NCI-H146 (cell line): ENCODE measurements at regions not wholly inside any gene's neighbourhood (a gene's known extent, or its start where the extent isn't known, plus 50 kb on each side); places are given as distances from the start of the nearest gene placed in this dataset.

ENCODE experiments used
- DNase-seq: peaks from one replicate; lab custom pipeline; 2025; lab: John Stamatoyannopoulos, UW

DNA sequence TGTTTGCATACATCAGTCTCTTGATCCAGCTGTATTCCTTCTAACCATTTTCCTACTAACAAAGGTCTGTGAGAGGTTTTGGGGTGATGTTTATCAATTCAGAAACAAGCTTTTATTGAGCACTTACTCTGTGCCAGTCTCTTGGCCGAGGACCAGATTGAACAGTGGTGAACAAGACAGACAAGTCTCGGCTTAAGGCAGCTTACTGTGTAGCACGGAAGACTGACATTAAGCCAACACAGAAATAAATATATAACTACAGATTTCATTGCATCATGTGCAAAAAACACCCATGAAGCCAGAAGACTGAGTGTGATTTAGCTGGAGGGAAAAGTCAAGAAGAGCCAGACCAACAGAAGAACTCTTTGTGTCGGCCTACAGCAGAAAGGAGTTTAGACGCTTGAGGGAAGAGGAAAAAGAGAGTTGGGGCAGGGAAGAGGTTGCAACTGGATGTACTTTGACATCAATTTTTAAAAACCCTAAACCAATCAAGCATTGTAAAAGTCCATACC lies 549.6 kb upstream of the CITED2 start:
- no peak for DNase-seq

DNA sequence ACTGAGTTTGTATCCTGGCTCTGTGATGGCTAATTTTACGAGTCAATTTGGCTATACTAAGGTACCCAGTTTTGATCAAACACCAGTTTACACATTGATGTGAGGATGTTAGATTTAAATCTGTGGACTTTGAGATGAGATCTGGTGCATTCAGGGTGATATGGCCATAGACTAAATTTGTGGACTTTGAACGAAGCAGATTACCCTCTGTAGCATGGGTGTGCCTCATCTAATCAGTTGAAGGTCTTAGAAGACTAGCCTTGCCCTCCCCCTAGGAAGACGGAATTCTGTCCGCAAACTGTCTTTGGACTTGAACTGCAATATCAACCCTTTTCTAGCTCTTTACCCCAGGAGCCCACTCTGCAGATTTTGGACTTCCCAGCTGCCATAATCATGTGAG lies 547.8 kb upstream of the CITED2 start:
- DNase-seq = no peak

DNA sequence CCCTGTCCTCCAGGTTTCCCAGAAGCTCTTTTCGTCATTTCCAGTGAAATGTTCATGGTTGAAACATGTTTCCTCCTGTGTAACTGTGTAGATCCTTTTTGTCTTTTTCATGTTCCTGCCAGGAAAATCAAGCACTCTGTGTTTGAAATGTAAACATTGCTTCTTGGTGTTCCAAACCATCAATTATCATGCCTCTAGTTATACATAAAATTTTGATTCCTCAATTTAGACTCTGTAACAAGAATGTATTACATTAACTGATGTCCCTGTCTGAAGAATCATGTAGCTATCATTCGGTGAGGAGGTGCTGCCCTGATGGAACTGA lies 546.3 kb upstream of the CITED2 start:
- DNase-seq = peak; percentile 33

DNA sequence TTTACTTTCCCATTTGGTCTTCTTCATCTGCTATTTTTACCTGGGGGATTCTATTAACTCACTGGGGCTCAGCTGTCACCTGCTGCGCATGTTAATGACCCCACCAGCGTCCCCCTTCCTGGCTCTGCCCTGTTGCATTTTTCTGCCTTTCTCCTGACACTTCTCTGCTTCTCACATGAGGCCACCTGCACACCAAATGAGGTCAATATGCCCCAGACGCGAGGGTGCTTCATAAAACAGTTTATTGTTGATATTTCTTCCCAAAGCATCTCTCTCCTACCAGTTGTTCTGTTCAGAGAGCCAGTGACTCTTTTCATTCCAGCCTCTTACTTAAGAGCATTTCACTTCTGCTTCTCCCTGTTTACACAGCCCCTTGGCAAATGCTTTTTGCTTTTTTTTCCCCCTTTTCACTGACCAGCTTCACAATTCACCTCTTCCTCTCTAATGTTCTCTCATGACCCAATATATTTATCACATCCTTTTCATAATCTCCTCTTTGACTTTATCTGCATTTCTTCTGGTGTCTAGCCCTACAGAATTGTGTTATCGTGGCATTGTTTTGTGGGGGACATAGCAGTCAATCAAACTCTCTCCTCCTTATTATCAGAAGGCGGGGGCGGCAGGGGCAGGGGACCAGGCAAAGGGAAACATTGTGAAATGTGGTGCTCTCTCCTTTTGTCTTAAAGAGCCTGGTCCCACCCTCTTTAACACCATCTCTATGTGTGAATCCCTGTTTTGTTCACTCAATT lies 545.8 kb upstream of the CITED2 start:
- peak; percentile 61 for DNase-seq

DNA sequence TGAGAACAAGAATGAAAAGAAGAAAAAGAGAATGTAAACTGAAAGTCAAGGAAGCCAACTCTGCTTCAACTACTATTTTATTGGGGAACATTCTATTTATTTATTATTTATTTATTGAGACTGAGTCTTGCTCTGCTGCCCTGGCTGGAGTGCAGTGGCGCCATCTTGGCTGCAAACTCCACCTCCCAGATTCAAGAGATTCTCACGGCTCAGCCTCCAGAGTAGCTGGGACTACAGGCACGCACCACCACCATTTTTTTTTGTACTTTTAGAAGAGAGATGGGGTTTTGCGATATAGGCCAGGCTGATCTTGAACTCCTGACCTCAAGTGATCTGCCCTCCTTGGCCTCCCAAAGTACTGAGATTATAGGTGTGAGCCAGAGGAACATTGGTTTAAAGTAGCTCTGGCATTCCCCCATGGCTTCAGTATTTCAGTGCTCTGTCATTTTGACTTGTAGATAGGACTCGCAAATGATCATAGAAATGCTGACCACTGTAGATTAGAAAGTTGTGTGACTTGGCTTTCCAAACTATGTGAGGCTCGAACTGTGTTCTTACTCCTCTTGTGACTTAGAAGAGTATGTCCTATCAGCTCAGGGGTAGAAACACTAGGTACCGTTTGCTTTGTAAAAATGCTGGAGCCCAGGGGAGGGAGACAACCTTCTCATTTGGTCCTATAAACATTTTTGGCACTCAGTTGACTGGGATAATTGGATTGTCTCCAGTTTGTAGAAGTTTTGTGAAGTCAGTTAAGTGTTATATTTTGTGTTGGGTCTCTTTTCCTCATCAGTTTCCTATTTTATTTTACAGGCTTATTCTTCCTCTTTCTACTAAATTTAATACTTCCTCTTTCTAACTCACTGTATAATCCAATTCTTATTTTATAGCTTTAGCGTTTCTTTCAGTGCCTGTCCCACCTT lies 544.9 kb upstream of the CITED2 start:
- DNase-seq = no peak

DNA sequence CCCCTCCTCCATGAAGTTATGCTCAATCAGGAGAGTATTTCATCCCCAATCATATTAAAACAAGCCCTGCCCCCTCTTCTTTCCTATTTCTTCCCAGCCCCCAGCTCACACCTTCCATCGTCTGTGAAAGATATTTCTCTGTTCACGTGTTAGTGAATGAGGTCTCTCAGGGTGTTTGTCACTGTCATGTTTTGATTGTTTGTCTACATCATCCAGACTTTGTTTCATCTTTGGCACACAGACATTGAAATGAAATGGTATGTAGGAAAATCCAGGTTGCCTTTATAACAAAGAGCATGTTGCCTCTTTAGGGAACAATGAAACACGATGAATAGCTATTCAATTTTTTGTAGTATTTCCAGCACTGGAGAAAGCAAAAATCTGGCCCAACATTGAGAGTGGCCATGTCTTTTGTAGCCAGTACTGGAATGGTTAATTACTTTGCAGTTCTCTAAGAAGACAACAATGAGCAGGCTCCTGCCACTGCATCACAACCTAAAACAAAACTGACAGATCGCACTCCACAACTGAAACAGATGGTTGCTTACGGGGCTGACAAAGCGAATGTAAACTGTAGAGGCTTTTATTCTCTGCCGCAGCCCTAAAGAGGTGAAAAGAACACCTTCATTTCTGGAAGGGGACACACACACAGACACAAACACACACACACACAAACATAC lies 543.6 kb upstream of the CITED2 start:
- no peak for DNase-seq

DNA sequence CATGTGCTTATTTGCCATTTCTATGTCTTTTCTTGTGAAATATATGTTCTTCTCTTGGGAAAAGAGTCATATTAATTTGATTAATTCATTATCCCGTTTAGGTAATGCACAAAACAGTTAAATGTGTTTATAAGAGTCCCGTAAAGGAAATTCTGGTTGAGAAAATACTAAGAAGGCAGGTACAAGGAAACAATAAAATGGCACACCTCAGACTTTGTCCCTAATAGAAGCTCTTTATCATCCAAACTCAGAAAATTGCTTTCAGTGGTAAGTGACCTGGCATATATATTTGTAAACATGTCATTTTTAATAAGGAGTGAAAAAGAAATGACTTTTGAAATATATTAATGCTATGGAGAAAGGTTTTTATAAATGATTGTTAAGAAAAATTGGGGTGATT lies 540.5 kb upstream of the CITED2 start:
- DNase-seq = no peak

DNA sequence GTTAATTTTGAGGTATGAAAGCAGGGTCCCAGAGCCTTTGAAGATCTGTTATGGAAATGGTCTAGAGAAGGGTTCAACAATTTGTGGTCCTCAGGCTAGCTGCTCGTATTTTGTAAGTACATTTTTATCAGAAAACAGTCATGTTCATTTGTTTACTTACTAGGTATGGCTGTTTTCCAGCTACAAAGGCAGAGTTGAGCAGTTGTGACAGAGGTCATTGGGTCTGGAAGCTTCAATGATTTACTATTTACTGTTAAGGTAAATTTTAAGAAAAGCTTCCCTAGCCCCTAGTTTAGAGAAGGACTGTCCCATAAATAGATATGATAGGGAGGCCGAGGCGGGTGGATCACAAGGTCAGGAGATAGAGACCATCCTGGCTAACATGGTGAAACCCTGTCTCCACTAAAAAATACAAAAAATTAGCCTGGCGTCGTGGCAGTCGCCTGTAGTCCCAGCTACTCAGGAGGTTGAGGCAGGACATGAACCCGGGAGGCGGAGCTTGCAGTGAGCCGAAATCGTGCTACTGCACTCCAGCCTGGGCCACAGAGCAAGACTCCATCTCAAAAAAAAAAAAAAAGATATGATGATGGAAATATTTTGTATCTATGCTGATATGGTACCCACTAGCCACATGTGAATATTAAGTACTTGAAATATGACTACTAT lies 538.4 kb upstream of the CITED2 start:
- DNase-seq = no peak

DNA sequence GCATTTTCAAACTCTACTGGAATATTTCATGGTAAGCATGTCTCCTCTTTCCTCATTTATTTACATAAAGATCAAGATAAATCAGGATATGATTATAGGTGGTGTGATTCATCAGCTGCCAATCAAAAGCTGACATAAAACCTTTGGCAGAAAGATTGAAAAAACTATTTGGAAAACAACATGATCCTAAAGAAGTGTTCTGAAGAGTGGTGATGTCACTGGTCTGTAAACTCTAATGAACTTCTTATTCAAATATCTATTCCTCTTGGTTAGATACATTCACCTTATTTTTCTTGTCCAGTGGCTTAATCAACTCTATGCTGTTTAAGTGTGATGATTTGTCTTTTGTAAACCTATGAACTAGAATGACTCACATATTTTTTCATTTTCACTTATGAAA lies 535.5 kb upstream of the CITED2 start:
- no peak for DNase-seq

DNA sequence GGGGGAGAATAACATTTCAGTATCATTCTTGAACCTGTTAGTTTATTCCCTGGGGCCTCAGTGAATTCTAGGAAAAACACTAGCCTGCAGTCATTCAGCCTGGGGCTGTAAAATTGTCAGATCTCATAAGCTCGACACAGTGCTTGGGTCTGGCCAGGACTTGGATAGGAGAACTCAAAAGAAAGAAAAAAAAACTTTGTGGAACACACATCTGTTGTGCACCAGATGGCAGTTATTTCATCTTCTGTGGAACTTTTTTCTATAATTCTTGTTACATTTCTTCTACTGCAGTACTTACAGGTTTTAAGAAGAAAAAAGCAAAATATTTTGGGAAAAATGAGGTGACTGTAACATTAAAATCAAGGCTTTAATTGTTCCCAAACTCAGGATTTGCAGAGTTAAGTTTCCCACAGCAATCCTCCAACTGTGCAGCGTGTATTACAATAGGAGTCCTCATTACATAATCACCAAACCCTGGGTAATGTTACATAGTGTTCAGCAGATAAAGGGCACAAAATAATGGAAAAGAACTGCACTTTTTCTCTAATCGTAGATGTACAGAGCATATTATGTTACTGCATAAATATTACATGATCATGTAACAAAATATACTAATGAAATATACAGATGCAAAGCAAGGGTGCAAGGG lies 531.1 kb upstream of the CITED2 start:
- peak; percentile 17 for DNase-seq

DNA sequence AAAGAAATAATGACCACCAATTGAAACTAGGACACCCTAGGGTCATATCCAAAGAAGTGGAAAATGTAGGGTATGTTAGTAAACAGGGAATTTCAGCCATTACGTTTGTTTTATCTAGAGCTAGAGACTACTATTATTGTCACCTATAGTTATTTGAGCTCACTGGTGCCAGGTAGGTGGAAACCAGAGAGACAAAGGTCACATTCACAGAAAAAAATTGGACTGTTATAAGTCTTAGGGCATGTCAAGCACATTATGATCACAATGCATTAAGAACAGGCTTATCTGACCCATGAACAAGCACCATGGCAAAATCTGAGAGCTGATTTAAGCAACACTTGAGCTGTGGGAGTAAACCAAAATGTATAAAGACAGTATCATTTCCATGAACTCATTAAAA lies 530.1 kb upstream of the CITED2 start:
- DNase-seq = no peak

DNA sequence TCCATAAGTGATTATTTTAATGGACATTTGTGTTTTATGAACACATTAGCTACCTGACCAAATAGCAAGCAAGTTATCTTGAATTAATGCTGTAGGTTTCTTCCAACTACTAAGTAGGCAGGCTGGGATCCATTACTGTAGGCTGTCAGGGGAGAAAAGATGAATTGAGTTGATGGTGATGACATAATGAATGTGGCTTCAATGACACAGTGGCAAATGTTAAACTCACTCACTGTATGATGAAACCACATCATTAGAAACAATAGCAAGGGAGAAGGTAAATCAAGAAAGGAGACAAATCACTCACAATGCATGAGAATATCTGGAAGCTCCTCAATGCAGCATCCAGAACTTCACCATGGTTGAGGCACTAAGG lies 529.7 kb upstream of the CITED2 start:
- DNase-seq = no peak

DNA sequence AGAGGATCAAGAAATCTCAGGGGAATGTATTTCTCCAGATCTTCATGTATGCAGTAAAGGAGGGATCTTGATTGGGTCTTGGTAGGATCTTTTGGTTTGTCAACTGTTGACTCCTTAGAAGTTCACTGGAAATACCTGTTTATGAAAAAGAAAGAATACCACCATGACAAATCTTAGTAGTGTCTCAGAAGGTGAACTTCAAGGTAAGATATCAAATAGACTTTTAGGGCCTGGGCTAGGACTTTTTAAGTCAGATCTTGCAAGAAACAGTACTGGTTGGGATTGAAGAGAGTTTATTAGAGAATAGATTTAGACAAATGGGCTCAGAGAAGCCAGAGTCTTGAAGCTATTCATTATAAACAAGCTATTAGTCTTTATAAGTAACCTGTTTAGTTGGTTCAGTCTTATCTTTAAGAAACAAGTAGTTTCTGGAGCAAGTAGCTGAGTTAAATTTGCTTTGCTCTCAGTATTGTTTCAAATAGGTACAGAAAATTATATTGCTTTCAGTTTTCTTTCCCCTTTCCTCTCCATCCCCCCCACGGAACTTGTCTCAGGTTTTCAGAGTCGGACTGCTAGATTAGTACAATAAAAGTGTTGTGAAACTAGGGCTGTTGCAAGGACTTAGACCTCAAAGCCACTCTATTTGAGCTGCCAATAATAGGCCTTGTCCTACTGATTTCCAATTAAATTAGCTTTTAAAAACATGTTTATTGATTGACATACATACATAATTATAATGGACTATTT lies 529.1 kb upstream of the CITED2 start:
- DNase-seq = no peak

DNA sequence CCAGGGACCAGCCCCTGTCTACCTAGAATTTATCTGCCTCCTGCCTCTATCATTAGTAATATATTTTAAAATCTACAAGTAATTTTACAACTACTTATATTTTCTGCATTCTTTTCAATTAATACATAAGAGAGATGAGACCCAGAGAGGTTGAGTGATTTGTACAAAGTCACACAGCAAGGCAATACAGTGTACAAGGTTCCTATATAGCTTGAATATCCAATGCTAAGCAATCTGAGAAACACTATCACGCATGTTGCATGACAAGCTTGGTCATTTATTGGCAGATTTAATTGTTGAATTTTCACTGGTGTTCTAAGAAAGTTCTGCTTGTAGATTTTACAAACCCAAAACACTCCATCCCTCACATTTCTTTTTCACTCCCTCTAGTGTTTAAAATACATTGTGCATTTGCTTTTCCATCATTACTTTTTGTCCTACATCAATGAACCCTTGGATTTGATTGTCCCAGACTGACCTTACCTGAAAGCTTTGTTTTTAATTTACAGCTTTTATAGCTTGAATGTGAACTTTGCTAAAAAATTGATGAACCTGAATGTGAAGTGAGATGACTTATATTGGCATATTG lies 520.9 kb upstream of the CITED2 start:
- no peak for DNase-seq

DNA sequence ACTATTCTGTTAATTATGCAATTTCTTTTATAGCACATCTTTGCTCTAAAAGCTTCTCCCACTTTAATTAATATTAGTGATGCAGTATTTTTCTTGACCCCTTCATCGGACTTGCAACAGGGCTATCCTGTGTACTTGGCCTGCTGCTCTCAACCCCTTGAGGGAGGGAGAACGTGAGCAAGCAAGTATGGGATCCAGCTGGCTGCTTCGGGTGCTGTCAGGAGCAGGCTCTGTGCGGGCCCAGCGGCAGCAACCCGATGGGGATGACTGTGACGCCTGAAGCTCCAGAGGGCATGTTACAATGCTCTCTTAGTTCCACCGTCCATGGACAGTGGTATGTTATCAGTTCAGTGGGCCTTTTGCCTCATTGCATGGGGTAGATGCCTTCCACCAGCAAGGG lies 519.8 kb upstream of the CITED2 start:
- no peak for DNase-seq

DNA sequence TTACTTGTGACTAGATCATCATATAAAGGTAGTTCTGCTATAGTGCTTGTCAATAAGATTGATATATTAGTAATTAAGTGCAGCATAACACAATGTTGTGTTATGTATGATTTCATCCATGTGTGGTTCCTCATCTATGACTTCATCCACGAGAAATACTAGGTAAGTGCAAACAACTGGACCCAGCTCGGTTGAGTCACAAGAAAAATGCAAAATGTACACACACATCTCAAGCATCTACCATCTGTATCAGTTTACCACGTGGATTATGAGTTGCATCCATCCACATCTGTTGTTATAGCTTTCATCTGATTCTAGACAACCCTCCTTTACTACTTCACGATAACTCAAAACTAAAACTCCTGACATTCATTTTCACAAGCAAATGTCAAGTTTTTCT lies 517.0 kb upstream of the CITED2 start:
- DNase-seq = no peak

DNA sequence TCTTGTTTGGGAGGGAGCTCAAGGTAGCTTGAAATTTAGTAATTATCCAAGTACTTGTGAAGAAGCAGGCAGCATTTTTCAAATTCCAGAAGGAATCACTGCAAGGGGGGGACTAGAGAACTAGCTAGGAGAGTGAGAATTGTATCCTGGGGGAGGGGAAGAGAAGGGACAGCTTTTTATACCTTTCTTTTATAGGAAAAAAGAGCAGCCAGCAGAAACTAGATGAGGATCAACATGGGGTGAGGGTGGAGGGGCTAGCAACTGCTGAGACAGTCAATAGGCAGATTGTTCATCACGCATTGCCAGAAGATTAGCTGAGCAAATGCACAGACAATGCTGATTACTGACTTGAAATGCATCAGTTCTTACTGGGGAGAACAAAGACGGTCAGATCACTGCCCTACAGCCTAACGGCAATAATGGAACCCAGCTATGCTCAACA lies 514.3 kb upstream of the CITED2 start:
- peak; percentile 91 for DNase-seq

DNA sequence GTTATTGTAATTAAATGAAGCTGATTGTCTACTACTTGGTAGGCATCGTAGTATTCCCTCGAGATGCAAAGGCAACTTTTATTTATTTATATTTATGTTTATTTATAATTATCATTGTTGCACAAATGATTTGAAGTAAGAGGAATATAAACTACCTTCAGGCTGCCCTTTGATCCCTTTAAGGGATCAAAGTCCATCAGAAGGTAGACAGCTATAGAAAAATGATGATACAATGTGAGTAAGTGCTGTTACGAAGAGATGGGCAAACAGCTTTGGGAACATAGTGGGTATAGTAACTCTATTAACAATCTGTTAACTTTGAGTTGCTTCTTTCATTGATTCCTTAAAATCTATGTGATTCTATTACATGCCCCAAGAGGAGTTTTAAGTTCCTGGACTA lies 512.8 kb upstream of the CITED2 start:
- no peak for DNase-seq

DNA sequence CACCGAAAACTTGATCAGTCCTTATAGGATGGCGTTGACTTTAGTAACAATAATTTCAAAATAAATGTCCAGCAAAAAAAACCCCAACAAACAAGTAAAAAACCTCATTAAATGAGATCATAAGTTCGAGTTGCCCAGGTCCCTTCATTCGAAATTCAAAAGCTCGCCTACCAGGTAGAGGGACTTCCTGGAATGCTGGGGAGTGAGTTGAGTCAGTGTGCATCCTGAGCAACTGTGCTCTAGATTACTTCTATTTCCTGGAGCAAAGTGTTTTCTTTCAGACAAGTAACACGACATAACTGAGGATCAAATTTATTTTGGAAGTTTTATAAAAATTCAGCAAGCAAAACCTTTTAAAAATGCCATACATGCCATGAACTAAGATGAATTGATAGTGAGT lies 511.9 kb upstream of the CITED2 start:
- no peak for DNase-seq

DNA sequence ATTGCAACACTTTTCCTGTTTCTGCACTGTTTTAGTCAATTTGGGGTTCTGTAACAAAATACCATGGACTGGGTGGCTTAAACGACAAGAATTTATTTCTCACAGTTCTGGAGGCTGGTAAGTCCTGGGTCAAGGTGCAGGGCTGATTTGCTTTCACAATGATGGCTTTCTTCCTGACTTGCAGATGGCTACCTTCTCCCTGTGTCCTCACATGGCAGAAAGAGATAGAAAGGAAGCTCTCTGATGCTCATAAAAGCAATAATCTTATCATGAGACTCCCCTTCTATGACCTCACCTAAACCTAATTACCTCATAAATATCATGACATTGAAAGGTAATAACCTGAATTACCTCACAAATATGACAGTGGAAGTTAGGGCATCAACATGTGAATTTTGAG lies 511.5 kb upstream of the CITED2 start:
- no peak for DNase-seq

DNA sequence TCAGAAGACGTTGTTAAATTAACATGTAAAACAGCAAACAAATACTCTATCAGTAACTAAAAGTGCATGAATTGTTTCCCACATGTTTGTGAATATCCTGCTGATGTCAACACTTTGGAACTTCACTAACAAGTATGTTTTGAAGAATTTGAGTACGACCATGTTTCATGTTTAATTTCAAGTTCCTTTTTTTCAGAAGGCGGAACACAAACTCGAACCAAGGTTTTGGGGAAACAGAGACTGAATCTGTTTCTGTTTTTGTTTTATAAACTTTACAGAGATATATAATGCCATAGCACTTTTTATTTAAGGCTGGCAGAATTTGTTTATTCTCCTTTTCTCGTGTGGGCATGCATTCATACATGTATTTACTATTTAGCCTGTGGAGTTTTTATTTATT lies 509.3 kb upstream of the CITED2 start:
- DNase-seq = no peak
